Mesendoderm (in vitro differentiated cells): ENCODE measurements at regions not wholly inside any gene's neighbourhood (a gene's known extent, or its start where the extent isn't known, plus 50 kb on each side); places are given as distances from the start of the nearest gene placed in this dataset.

Experiments
- DNase-seq: peaks from one replicate; pipeline ENCODE4 v3.0.0; 2013
- H2AK5ac ChIP-seq: 2 replicates; pipeline ENCODE4 v1.6.1; 2013; ENCODE audit warnings: low read length, inconsistent platforms
- H2BK120ac ChIP-seq: 2 replicates; pipeline ENCODE4 v1.6.1; 2013; ENCODE audit warnings: low read depth, mild to moderate bottlenecking, low read length, moderate library complexity, mixed read lengths
- H2BK15ac ChIP-seq: replicated peaks from 2 replicates; pipeline ENCODE4 v1.6.1; 2013; ENCODE audit warnings: low read depth, mild to moderate bottlenecking, moderate library complexity
- H2BK5ac ChIP-seq: 2 replicates; pipeline ENCODE4 v1.6.1; 2013; ENCODE audit warnings: low read length, inconsistent platforms
- H3K18ac ChIP-seq: 2 replicates; pipeline ENCODE4 v1.6.1; 2013; ENCODE audit warnings: mild to moderate bottlenecking, low read length, mixed read lengths
- H3K23ac ChIP-seq: one replicate; pipeline ENCODE4 v1.6.1; 2013; ENCODE audit warnings: low read length
- H3K27ac ChIP-seq: 2 replicates; pipeline ENCODE4 v1.5.1; 2013; ENCODE audit warnings: low read depth, mild to moderate bottlenecking, inconsistent platforms, low read length, moderate library complexity
- H3K27me3 ChIP-seq: 2 replicates; pipeline ENCODE4 v1.6.1; 2013; ENCODE audit warnings: low read length, control low read depth, mild to moderate bottlenecking, inconsistent platforms; ENCODE audit not compliant: insufficient read depth, poor library complexity
- H3K36me3 ChIP-seq: 2 replicates; pipeline ENCODE4 v1.6.1; 2013; ENCODE audit warnings: low read length, inconsistent platforms; ENCODE audit not compliant: control insufficient read depth, insufficient read depth
- H3K4ac ChIP-seq: one replicate; pipeline ENCODE4 v1.6.1; 2013; ENCODE audit warnings: low read depth, mild to moderate bottlenecking, low read length, moderate library complexity
- H3K4me1 ChIP-seq: 2 replicates; pipeline ENCODE4 v1.6.1; 2013; ENCODE audit warnings: low read depth, low read length, inconsistent platforms; ENCODE audit not compliant: control insufficient read depth
- H3K4me2 ChIP-seq: 2 replicates; pipeline ENCODE4 v1.6.1; 2013; ENCODE audit warnings: low read length
- H3K4me3 ChIP-seq: 2 replicates; pipeline ENCODE4 v1.5.1; 2013; ENCODE audit warnings: mild to moderate bottlenecking, low read length
- H3K56ac ChIP-seq: one replicate; pipeline ENCODE4 v1.6.1; 2013; ENCODE audit warnings: low read length
- H3K79me1 ChIP-seq: 2 replicates; pipeline ENCODE4 v1.6.1; 2013; ENCODE audit warnings: low read length, inconsistent platforms
- H3K79me2 ChIP-seq: 2 replicates; pipeline ENCODE4 v1.6.1; 2013; ENCODE audit warnings: mild to moderate bottlenecking, low read length; ENCODE audit not compliant: control insufficient read depth, insufficient read depth
- H3K9ac ChIP-seq: 2 replicates; pipeline ENCODE4 v1.6.1; 2013; ENCODE audit warnings: low read length, inconsistent platforms
- H4K5ac ChIP-seq: one replicate; pipeline ENCODE4 v1.6.1; 2013; ENCODE audit warnings: low read length
- H4K8ac ChIP-seq: one replicate; pipeline ENCODE4 v1.6.1; 2013; ENCODE audit warnings: low read depth, mild to moderate bottlenecking, control low read depth, low read length, moderate library complexity
- WGBS: extraction: QIAGEN DNeasy Blood & Tissue Kit; methylation state at CpG from one replicate; pipeline ENCODE4 v1.1.7; 2013; ENCODE audit warnings: low lambda C conversion rate, missing lambda C conversion rate; ENCODE audit not compliant: insufficient coverage; ENCODE audit errors: extremely low coverage; 5-methylcytosine and 5-hydroxymethylcytosine counted together

DNA sequence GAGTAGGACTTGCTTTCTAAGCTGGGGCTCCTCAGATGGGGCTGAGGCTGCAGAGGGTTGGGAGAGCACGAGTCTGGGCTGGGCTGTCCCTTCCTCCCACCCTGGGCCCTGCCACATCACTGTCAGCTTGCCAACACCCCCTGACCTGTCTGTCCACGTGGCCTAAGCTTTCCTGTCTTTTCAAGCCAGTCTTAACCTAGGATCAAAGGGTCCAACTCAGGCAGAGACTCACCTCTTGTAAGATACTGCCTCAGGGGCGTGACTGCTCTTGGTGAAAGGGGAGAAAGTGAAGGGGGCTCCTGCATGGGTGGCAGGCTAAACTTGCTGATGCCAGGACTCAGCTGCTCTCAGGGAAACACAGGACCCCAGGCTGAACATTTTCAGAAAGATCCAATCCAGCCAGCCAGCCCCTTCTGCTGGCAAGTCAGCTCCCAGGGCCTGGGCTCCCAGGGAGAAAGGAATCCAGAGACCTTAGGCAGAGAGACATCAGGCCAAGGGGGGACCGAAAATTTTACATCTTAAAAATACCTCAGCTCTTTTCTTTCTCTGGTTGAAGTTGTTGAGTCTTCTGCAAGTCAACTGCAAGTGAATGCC is 144.2 kb upstream of the ID2 start:
- no peak overlapping the region for H3K4ac ChIP-seq
- H4K5ac ChIP-seq, result no peak overlapping the region
- no peak overlapping the region for H3K4me2 ChIP-seq
- H3K18ac ChIP-seq, result no peak overlapping the region
- H3K56ac ChIP-seq, result no peak overlapping the region
- H3K4me1 ChIP-seq, result peaks cover 2% of the 10 kb centered on the region
- no peak overlapping the region for H3K4me3 ChIP-seq
- H3K79me2 ChIP-seq, result no peaks in the 10 kb centered on the region
- WGBS, result no CpG with 5 or more reads among the region's 4 CpGs
- no peak overlapping the region for H4K8ac ChIP-seq
- no peak overlapping the region for H3K23ac ChIP-seq
- H2AK5ac ChIP-seq, result no peak overlapping the region
- no peaks in the 10 kb centered on the region for H3K36me3 ChIP-seq
- H3K27ac ChIP-seq, result no peak overlapping the region
- no peak overlapping the region for H2BK120ac ChIP-seq
- no peaks in the 10 kb centered on the region for H3K79me1 ChIP-seq
- H3K9ac ChIP-seq, result no peak overlapping the region
- no peaks in the 10 kb centered on the region for H3K27me3 ChIP-seq
- DNase-seq, result no peak
- no peak overlapping the region for H2BK15ac ChIP-seq
- no peak overlapping the region for H2BK5ac ChIP-seq

DNA sequence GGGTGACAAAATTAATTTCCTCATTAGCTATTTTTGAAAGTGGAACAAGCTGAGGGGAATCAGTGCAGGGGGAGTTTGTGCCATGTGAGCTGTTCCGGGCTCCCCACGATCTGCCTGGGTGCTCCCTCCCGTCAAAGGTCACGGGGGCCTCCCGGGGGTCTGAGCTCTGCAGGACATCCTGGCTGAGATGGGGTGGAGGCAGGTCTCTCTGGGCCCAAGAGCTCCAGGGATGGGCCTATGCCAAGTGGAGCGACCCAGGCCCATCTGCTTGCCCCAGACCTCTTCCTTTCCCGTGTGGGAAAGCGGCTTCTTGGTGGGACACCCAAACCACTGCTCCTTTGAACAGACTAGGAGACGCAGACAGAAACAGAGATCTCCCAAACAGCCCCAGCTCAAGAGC is 143.3 kb upstream of the ID2 start:
- Histone ChIP-seq H3K4me1 (peaks cover 2% of the 10 kb centered on the region), H2BK120ac (no peak overlapping the region), H4K8ac (no peak overlapping the region), H3K36me3 (no peaks in the 10 kb centered on the region), H3K4ac (peak overlapping the region; percentile 23), H3K56ac (no peak overlapping the region), H2BK15ac (no peak overlapping the region), H2AK5ac (no peak overlapping the region), H3K4me2 (no peak overlapping the region), H3K79me2 (no peaks in the 10 kb centered on the region), H3K9ac (no peak overlapping the region), H2BK5ac (no peak overlapping the region), H3K27me3 (no peaks in the 10 kb centered on the region), H3K18ac (no peak overlapping the region), H4K5ac (no peak overlapping the region), H3K23ac (no peak overlapping the region), H3K79me1 (no peaks in the 10 kb centered on the region), H3K27ac (no peak overlapping the region), H3K4me3 (no peak overlapping the region)
- no CpG with 5 or more reads among the region's 9 CpGs for WGBS
- no peak for DNase-seq

DNA sequence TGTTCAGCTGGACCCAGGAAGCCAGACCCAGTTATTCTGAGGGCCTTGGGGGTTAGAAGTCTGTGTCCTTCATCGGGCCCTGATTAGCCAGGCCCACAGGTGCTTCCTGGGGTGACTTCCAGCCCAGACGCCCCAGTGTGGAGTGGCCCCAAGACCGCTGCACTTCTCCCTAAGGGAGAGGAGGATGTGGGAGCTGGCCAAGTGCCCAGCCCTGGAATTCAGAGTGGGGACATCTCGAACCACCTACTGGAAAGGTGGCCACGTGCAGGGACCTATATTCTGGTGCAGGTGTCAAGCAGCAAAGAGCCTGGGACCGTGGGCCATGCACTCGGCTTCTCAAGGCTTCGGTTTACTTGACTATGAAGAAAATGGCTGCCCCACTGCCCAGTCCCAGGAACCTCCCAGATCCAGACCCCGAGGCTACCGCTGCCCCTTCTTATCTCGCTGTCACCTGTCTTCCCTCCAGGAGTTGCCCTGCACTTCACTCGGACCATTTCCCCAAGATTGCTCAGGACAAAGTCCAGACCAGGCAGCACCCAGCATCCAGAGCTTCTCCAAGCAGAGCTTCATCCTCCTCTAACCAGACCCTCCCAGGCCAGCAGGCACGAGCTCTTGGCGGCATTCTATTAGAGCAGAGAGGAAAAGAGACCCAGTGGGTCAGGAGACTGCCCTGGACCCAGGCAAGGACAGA is 142.8 kb upstream of the ID2 start:
- Histone ChIP-seq H2BK120ac (no peak overlapping the region), H4K8ac (no peak overlapping the region), H3K79me1 (no peaks in the 10 kb centered on the region), H2AK5ac (no peak overlapping the region), H3K79me2 (no peaks in the 10 kb centered on the region), H2BK5ac (no peak overlapping the region), H3K4me3 (no peak overlapping the region), H4K5ac (no peak overlapping the region), H3K4ac (peak overlapping the region; percentile 23), H3K23ac (no peak overlapping the region), H3K18ac (no peak overlapping the region), H3K9ac (no peak overlapping the region), H3K4me1 (peaks cover 2% of the 10 kb centered on the region), H2BK15ac (no peak overlapping the region), H3K56ac (no peak overlapping the region), H3K4me2 (no peak overlapping the region), H3K27me3 (no peaks in the 10 kb centered on the region), H3K27ac (no peak overlapping the region), H3K36me3 (no peaks in the 10 kb centered on the region)
- DNase-seq, result no peak
- WGBS, result no CpG with 5 or more reads among the region's 14 CpGs

DNA sequence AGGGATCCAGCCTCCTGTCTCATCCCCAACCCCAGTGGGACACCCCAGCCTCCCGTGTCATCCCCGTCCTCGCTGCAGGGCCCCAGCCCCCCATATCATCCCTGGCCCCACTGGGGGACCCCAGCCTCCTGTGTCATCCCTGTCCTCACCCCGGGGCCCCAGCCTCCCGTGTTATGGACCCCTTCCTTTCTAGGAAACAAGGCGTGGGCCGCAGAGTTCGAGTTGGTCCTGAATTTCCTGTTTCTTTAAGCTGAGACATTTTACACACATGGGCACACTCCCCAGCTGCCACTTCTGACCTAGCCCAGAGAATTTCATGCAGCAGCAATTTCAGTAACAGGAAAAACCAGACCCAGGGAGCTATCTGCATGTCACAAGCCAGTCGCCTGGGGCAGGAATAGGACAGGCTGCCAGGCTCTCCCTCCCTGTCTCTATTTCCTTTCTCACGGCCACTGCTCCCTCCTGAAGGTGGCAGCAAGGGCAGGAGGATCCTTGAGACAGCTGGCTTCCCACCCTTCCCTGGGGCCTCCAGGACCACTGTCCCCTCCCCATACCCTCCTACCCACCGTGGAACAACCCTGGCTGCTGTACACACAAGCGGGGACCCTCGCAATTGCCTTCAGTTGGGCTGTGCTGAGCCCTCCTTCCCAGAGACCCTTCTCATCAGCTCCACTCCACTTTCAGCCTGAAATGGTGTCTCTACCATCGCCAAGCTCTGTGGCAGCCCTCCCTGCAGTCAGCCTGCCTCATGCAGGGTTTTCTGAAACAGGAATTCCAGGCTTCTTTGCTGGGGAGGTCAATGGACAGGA is 141.9 kb upstream of the ID2 start:
- Histone ChIP-seq H3K18ac (no peak overlapping the region), H3K27me3 (no peaks in the 10 kb centered on the region), H3K4me1 (peaks cover 2% of the 10 kb centered on the region), H2BK15ac (no peak overlapping the region), H3K79me1 (no peaks in the 10 kb centered on the region), H3K36me3 (no peaks in the 10 kb centered on the region), H3K23ac (no peak overlapping the region), H3K79me2 (no peaks in the 10 kb centered on the region), H3K27ac (no peak overlapping the region), H3K4ac (no peak overlapping the region), H3K4me2 (no peak overlapping the region), H3K9ac (no peak overlapping the region), H2BK120ac (no peak overlapping the region), H4K5ac (no peak overlapping the region), H3K4me3 (no peak overlapping the region), H4K8ac (no peak overlapping the region), H2AK5ac (no peak overlapping the region), H2BK5ac (no peak overlapping the region), H3K56ac (peak overlapping the region; percentile 67)
- peak; percentile 80 for DNase-seq
- WGBS, result no CpG with 5 or more reads among the region's 14 CpGs

DNA sequence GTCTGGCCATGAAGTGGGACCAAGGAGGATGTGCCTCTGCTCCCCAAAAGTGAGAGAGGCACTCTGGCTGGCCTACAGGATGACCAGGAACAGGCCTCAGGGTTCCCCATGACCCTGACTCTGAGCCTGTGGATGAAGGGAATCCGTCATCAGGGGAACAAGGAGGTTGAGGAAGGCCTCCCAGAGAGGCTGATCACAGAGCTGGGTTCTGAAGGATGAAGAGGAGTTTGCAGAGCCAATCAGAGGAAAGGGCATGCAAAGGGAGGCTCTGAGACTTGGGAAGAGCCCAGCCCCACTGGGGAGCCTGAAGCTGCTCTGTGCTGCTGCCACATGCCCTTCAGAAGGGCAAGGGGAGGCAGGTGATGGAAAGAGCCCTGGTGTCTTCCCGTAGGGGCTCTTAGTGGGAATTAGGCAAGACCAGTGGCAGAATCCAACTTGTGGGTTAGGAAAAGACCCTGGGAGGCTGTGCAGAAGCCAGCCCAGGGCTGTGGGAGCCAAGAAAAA is 141.3 kb upstream of the ID2 start:
- Histone ChIP-seq H3K36me3 (no peaks in the 10 kb centered on the region), H3K56ac (peak overlapping the region; percentile 67), H3K23ac (no peak overlapping the region), H3K4me3 (no peak overlapping the region), H3K9ac (no peak overlapping the region), H2BK5ac (no peak overlapping the region), H3K79me2 (no peaks in the 10 kb centered on the region), H3K4ac (no peak overlapping the region), H3K4me2 (no peak overlapping the region), H3K4me1 (peaks cover under 1% of the 10 kb centered on the region), H2BK15ac (no peak overlapping the region), H2BK120ac (no peak overlapping the region), H3K27ac (no peak overlapping the region), H3K18ac (no peak overlapping the region), H3K27me3 (no peaks in the 10 kb centered on the region), H3K79me1 (no peaks in the 10 kb centered on the region), H2AK5ac (peak overlapping the region; percentile 92), H4K5ac (no peak overlapping the region), H4K8ac (no peak overlapping the region)
- no CpG with 5 or more reads among the region's 2 CpGs for WGBS
- no peak for DNase-seq
